H1 (cell line): ENCODE measurements at regions not wholly inside any gene's neighbourhood (a gene's known extent, or its start where the extent isn't known, plus 50 kb on each side); places are given as distances from the start of the nearest gene placed in this dataset.

Experiments used
- CTCF ChIA-PET: fragments of 300-600 bp; sonication (Branson Sonifier 250); formaldehyde crosslinking; loops from one replicate; lab custom pipeline; 2021; ENCODE audit not compliant: partially characterized antibody; lab: Charles Lee
- POLR2A ChIA-PET: fragments of 300-600 bp; sonication (Branson Sonifier 250); formaldehyde crosslinking; loops from one replicate; lab custom pipeline; 2021; ENCODE audit warnings: inconsistent platforms; ENCODE audit not compliant: partially characterized antibody; lab: Charles Lee
- DNase-seq, 2 experiments: peaks; one replicate each; pipeline versions ENCODE4 v3.0.0 to v3.0.0-alpha.2; 2010 to 2022; ENCODE audit warnings: low spot score in 2 of 2, low read depth in 1 of 2, mixed read lengths in 1 of 2
- FAIRE-seq: peaks from 2 replicates; lab custom pipeline; 2011; peaks lifted over from hg19 to GRCh38; lab: Jason Lieb, UNC
- H2AFZ ChIP-seq: 2 replicates; pipeline ENCODE4 v1.8.1; 2012; ENCODE audit warnings: low read length, inconsistent platforms
- H2AK5ac ChIP-seq: 2 replicates; pipeline ENCODE4 v1.6.1; 2013; ENCODE audit warnings: low read depth, low read length
- H2BK120ac ChIP-seq: replicated peaks from 2 replicates; pipeline ENCODE3; 2013; ENCODE audit warnings: low read depth, low read length, inconsistent platforms
- H2BK12ac ChIP-seq: 2 replicates; pipeline ENCODE4 v1.6.1; 2013; ENCODE audit warnings: low read depth, low read length
- H2BK15ac ChIP-seq: 2 replicates; pipeline ENCODE4 v1.6.1; 2013; ENCODE audit warnings: low read length
- H2BK20ac ChIP-seq: 2 replicates; pipeline ENCODE4 v1.6.1; 2013; ENCODE audit warnings: low read length
- H2BK5ac ChIP-seq: 2 replicates; pipeline ENCODE4 v1.6.1; 2013; ENCODE audit warnings: low read depth, low read length
- H3K14ac ChIP-seq: 2 replicates; pipeline ENCODE4 v1.6.1; 2013; ENCODE audit warnings: inconsistent platforms; ENCODE audit not compliant: insufficient read length
- H3K18ac ChIP-seq: 2 replicates; pipeline ENCODE4 v1.6.1; 2013; ENCODE audit warnings: low read length; ENCODE audit errors: extremely low read depth
- H3K23ac ChIP-seq: 2 replicates; pipeline ENCODE4 v1.6.1; 2013; ENCODE audit warnings: inconsistent platforms; ENCODE audit not compliant: insufficient read length
- H3K23me2 ChIP-seq: 2 replicates; pipeline ENCODE4 v1.6.1; 2013; ENCODE audit warnings: low read depth, low read length
- H3K27ac ChIP-seq: 2 replicates; pipeline ENCODE4 v1.6.1; 2011; ENCODE audit warnings: low read depth, low read length, inconsistent platforms
- H3K27me3 ChIP-seq, 4 experiments: replicated peaks in 1 of 4; 1 replicate in 1 of 4; 2 replicates in 3 of 4; pipeline versions ENCODE4 v1.6.1 to v1.8.1; 2011 to 2013; ENCODE audit warnings: low read length in 3 of 4, mild to moderate bottlenecking in 3 of 4, inconsistent platforms in 2 of 4, mixed read lengths in 2 of 4, moderate library complexity in 1 of 4; ENCODE audit not compliant: control insufficient read depth in 3 of 4, insufficient read depth in 3 of 4; ENCODE audit errors: extremely low read depth in 1 of 4
- H3K36me3 ChIP-seq, 4 experiments: 2 replicates each; pipeline versions ENCODE4 v1.6.1 to v1.8.1; 2011 to 2013; ENCODE audit warnings: mild to moderate bottlenecking in 4 of 4, low read length in 3 of 4, moderate library complexity in 2 of 4, control low read depth in 1 of 4, inconsistent platforms in 1 of 4; ENCODE audit not compliant: insufficient read depth in 4 of 4, control insufficient read depth in 2 of 4
- H3K4ac ChIP-seq: replicated peaks from 2 replicates; pipeline ENCODE3; 2013; ENCODE audit warnings: low read length, low read depth, mixed read lengths, inconsistent platforms; ENCODE audit not compliant: insufficient read length
- H3K4me1 ChIP-seq, 4 experiments: replicated peaks in 1 of 4; 1 replicate in 1 of 4; 2 replicates in 3 of 4; pipeline versions ENCODE4 v1.6.1 to v1.8.1; 2011 to 2013; ENCODE audit warnings: low read length in 3 of 4, inconsistent platforms in 2 of 4, mixed read lengths in 1 of 4; ENCODE audit not compliant: insufficient read depth in 4 of 4, control insufficient read depth in 3 of 4
- H3K4me2 ChIP-seq, 2 experiments: 2 replicates each; pipeline versions ENCODE4 v1.6.1 to v1.8.1; 2011 to 2013; ENCODE audit warnings: low read depth in 2 of 2, low read length in 2 of 2, control low read depth in 1 of 2, inconsistent platforms in 1 of 2, mild to moderate bottlenecking in 1 of 2; ENCODE audit not compliant: insufficient read depth in 1 of 2
- H3K4me3 ChIP-seq, 4 experiments: fragments of 200-600, 300-600 bp in 1 of 4; sonication (generic), shearing (Covaris generic), sonication (Bioruptor Twin) in 1 of 4; 2 replicates each; pipeline versions ENCODE4 v1.5.1 to v1.8.1; 2011 to 2016; ENCODE audit warnings: low read length in 4 of 4, low read depth in 3 of 4, control low read depth in 2 of 4, inconsistent platforms in 2 of 4, mild to moderate bottlenecking in 2 of 4, mixed read lengths in 1 of 4, moderate library complexity in 1 of 4; ENCODE audit not compliant: insufficient read depth in 2 of 4; ENCODE audit errors: extremely low read depth in 1 of 4
- H3K56ac ChIP-seq: replicated peaks from 2 replicates; pipeline ENCODE3; 2013; ENCODE audit warnings: low read depth, mild to moderate bottlenecking, mixed read lengths, low read length, inconsistent platforms; ENCODE audit not compliant: insufficient read length
- H3K79me1 ChIP-seq: 2 replicates; pipeline ENCODE4 v1.6.1; 2013; ENCODE audit warnings: low read depth, low read length, control low read depth
- H3K79me2 ChIP-seq, 2 experiments: 2 replicates each; pipeline versions ENCODE4 v1.6.1 to v1.8.1; 2012 to 2013; ENCODE audit warnings: low read length in 2 of 2, mild to moderate bottlenecking in 2 of 2, inconsistent platforms in 1 of 2; ENCODE audit not compliant: insufficient read depth in 2 of 2, control insufficient read depth in 1 of 2
- H3K9ac ChIP-seq, 4 experiments: replicated peaks in 1 of 4; 1 replicate in 1 of 4; 2 replicates in 3 of 4; pipeline versions ENCODE4 v1.6.1 to v1.8.1; 2011 to 2013; ENCODE audit warnings: low read depth in 3 of 4, low read length in 3 of 4, control low read depth in 2 of 4, mild to moderate bottlenecking in 2 of 4, moderate library complexity in 2 of 4, inconsistent platforms in 1 of 4; ENCODE audit errors: extremely low read depth in 1 of 4
- H3K9me3 ChIP-seq, 2 experiments: 2 replicates each; pipeline versions ENCODE4 v1.6.1 to v1.8.1; 2012 to 2013; ENCODE audit warnings: mild to moderate bottlenecking in 2 of 2, moderate library complexity in 2 of 2, control low read depth in 1 of 2, inconsistent platforms in 1 of 2, low read depth in 1 of 2, low read length in 1 of 2, mixed read lengths in 1 of 2; ENCODE audit not compliant: insufficient read depth in 2 of 2
- H4K20me1 ChIP-seq, 2 experiments: replicated peaks in 1 of 2; 2 replicates each; pipeline versions ENCODE3 to v1.8.1; 2011 to 2013; ENCODE audit warnings: inconsistent platforms in 2 of 2, low read length in 2 of 2, mild to moderate bottlenecking in 1 of 2; ENCODE audit not compliant: insufficient read depth in 2 of 2, control insufficient read depth in 1 of 2
- H4K5ac ChIP-seq: 2 replicates; pipeline ENCODE4 v1.6.1; 2013; ENCODE audit warnings: low read length, low read depth, mixed read lengths, inconsistent platforms; ENCODE audit not compliant: insufficient read length
- H4K8ac ChIP-seq: 2 replicates; pipeline ENCODE4 v1.8.0; 2013; ENCODE audit warnings: mild to moderate bottlenecking, moderate library complexity, low read length, inconsistent platforms; ENCODE audit not compliant: insufficient read depth; ENCODE audit errors: extremely low read depth
- H4K91ac ChIP-seq: replicated peaks from 2 replicates; pipeline ENCODE3; 2013; ENCODE audit warnings: low read length, mixed read lengths, inconsistent platforms; ENCODE audit not compliant: insufficient read length
- GTF2F1 ChIP-seq: IDR thresholded peaks from 2 replicates; pipeline ENCODE4 v1.6.1; 2012; ENCODE audit warnings: low read depth, low read length, improper control_type of control experiment, borderline replicate concordance
- JUN ChIP-seq: IDR thresholded peaks from 2 replicates; pipeline ENCODE4 v1.6.1; 2011; ENCODE audit warnings: low read depth, mild to moderate bottlenecking, improper control_type of control experiment, low read length
- JUND ChIP-seq: IDR thresholded peaks from 2 replicates; pipeline ENCODE4 v1.6.1; 2011; ENCODE audit warnings: mild to moderate bottlenecking, improper control_type of control experiment, low read length
- SP1 ChIP-seq: IDR thresholded peaks from 2 replicates; pipeline ENCODE4 v1.6.1; 2011; ENCODE audit warnings: low read depth, low read length
- SP2 ChIP-seq: IDR thresholded peaks from 2 replicates; pipeline ENCODE4 v1.6.1; 2012; ENCODE audit warnings: mild to moderate bottlenecking, low read length, inconsistent platforms
- SP4 ChIP-seq: IDR thresholded peaks from 2 replicates; pipeline ENCODE4 v1.6.1; 2012; ENCODE audit warnings: low read length, inconsistent platforms
- SRF ChIP-seq: IDR thresholded peaks from 2 replicates; pipeline ENCODE4 v1.6.1; 2011; ENCODE audit warnings: mild to moderate bottlenecking, low read depth, low read length, moderate library complexity
- WGBS, 2 experiments: shearing (Covaris generic) in 1 of 2; methylation state at CpG; one replicate each; pipeline versions ENCODE4 v1.1.6 to v1.1.7; 2013 to 2015; ENCODE audit warnings: low lambda C conversion rate in 2 of 2, mixed read lengths in 2 of 2, inconsistent platforms in 1 of 2, low coverage in 1 of 2, missing lambda C conversion rate in 1 of 2; ENCODE audit not compliant: insufficient replicate concordance in 2 of 2, insufficient coverage in 1 of 2, insufficient read length in 1 of 2; ENCODE audit errors: extremely low coverage in 1 of 2, missing lambda C conversion rate in 1 of 2; 5-methylcytosine and 5-hydroxymethylcytosine counted together

DNA sequence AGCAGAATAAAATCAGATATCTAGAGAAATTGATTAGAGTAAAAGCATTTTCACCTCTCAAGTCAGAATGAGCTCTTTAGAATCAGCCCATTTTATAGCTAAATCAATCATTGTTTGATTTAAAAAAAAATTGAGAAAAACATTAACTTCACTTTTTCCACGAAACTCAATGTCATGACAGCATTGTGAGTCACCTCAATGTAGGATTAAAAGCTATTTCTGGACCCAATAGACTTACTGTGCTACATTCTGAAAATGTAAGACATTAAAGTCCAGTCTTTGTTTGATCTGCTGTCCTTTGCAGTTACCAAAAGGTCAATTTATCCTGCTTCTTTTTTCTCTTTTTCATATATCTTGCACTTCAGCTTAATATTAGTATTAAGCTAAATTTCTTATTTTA, 519.4 kb upstream of the ZNF337 start:
- WGBS, 2 experiments: 93% methylated on average over 1 of the region's 1 CpG; no CpG with 5 or more reads in 1 of the 2 experiments
- TF ChIP-seq SP1: no peak
- TF ChIP-seq GTF2F1: no peak
- no peak for TF ChIP-seq JUND
- TF ChIP-seq JUN: no peak
- TF ChIP-seq SP4: no peak
- no peak for TF ChIP-seq SRF
- TF ChIP-seq SP2: no peak

More for the DNA sequence above, 519.4 kb upstream of the ZNF337 start:
- CTCF ChIA-PET: no interaction called here
- H3K9me3 ChIP-seq: peaks cover 0 to 4% of the 10 kb centered on the region in 2 experiments; a peak in 1 of 4 replicates
- H3K56ac ChIP-seq: no peak overlapping the region
- H2BK20ac ChIP-seq: no peak overlapping the region
- no peak overlapping the region for H2BK120ac ChIP-seq
- H2BK12ac ChIP-seq: no peak overlapping the region
- no peak overlapping the region for H2AFZ ChIP-seq
- no peak overlapping the region for H3K4me2 ChIP-seq
- no peak overlapping the region for H2BK5ac ChIP-seq
- H4K5ac ChIP-seq: no peak overlapping the region
- H4K20me1 ChIP-seq: no peaks in the 10 kb centered on the region
- H2BK15ac ChIP-seq: no peak overlapping the region
- no peaks in the 10 kb centered on the region for H3K4me1 ChIP-seq
- H3K36me3 ChIP-seq: no peaks in the 10 kb centered on the region
- DNase-seq: no peak
- POLR2A ChIA-PET: no interaction called here
- H4K8ac ChIP-seq: no peak overlapping the region
- H3K23ac ChIP-seq: no peak overlapping the region
- H3K9ac ChIP-seq: no peak overlapping the region
- FAIRE-seq: no peak
- H3K23me2 ChIP-seq: no peaks in the 10 kb centered on the region
- no peaks in the 10 kb centered on the region for H3K79me2 ChIP-seq
- no peak overlapping the region for H3K4me3 ChIP-seq
- no peak overlapping the region for H2AK5ac ChIP-seq
- H3K14ac ChIP-seq: no peak overlapping the region
- H3K79me1 ChIP-seq: no peaks in the 10 kb centered on the region
- H3K4ac ChIP-seq: no peak overlapping the region
- H3K27me3 ChIP-seq: no peaks in the 10 kb centered on the region
- no peak overlapping the region for H3K27ac ChIP-seq
- H3K18ac ChIP-seq: no peak overlapping the region
- no peak overlapping the region for H4K91ac ChIP-seq
